Glutamatergic neuron (in vitro differentiated cells): ENCODE measurements at regions not wholly inside any gene's neighbourhood (a gene's known extent, or its start where the extent isn't known, plus 50 kb on each side); places are given as distances from the start of the nearest gene placed in this dataset.

ENCODE experiments used
- DNase-seq: peaks from one replicate; pipeline ENCODE4 v3.0.0; 2022
- H3K27ac Mint-ChIP-seq: one replicate; pipeline ENCODE4 v1.8.0; 2020; ENCODE audit warnings: mild to moderate bottlenecking, mixed read lengths, inconsistent platforms; ENCODE audit not compliant: unreplicated experiment
- H3K27me3 Mint-ChIP-seq: one replicate; pipeline ENCODE4 v1.8.0; 2020; ENCODE audit warnings: mild to moderate bottlenecking, moderate library complexity, mixed read lengths, inconsistent platforms; ENCODE audit not compliant: unreplicated experiment
- H3K36me3 Mint-ChIP-seq: one replicate; pipeline ENCODE4 v1.8.0; 2020; ENCODE audit warnings: mild to moderate bottlenecking, mixed read lengths, inconsistent platforms; ENCODE audit not compliant: unreplicated experiment
- H3K4me1 Mint-ChIP-seq: one replicate; pipeline ENCODE4 v1.8.0; 2020; ENCODE audit warnings: mild to moderate bottlenecking, low read depth, mixed read lengths, inconsistent platforms; ENCODE audit not compliant: unreplicated experiment
- H3K4me3 Mint-ChIP-seq: one replicate; pipeline ENCODE4 v1.8.0; 2020; ENCODE audit warnings: mild to moderate bottlenecking, mixed read lengths, inconsistent platforms; ENCODE audit not compliant: unreplicated experiment
- H3K9me3 Mint-ChIP-seq: one replicate; pipeline ENCODE4 v1.8.0; 2020; ENCODE audit warnings: mild to moderate bottlenecking, moderate library complexity, mixed read lengths, inconsistent platforms; ENCODE audit not compliant: unreplicated experiment
- CTCF ChIP-seq: fragments of 200-600 bp; sonication (generic); IDR thresholded peaks from one replicate; pipeline ENCODE4 v1.5.0; 2021; ENCODE audit not compliant: partially characterized antibody, unreplicated experiment

- Mint-ChIP-seq H3K4me1 (peaks cover 9% of the 10 kb centered on the region), H3K9me3 (peaks cover 8% of the 10 kb centered on the region), H3K36me3 (peaks cover 7% of the 10 kb centered on the region), H3K27me3 (peaks cover 2% of the 10 kb centered on the region), H3K27ac (no peak overlapping the region), H3K4me3 (no peak overlapping the region)
- DNase-seq, result no peak
- no peak for TF ChIP-seq CTCF
Measured at GRCh38 chr16:87543436-87544191, 50.8 kb upstream of the ZCCHC14 start.

GRCh38 chr16:87542531-87543102 lies 49.8 kb upstream of the ZCCHC14 start:
- H3K4me1 Mint-ChIP-seq, result peaks cover 9% of the 10 kb centered on the region
- peaks cover 8% of the 10 kb centered on the region for H3K9me3 Mint-ChIP-seq
- no peak overlapping the region for H3K27ac Mint-ChIP-seq
- H3K36me3 Mint-ChIP-seq, result peaks cover 7% of the 10 kb centered on the region
- DNase-seq, result no peak
- peaks cover 2% of the 10 kb centered on the region for H3K27me3 Mint-ChIP-seq
- TF ChIP-seq CTCF, result no peak
- H3K4me3 Mint-ChIP-seq, result no peak overlapping the region
